GM12864 (cell line): ENCODE measurements at regions not wholly inside any gene's neighbourhood (a gene's known extent, or its start where the extent isn't known, plus 50 kb on each side); places are given as distances from the start of the nearest gene placed in this dataset.

Experiments
- DNase-seq: peaks from one replicate; pipeline ENCODE4 v3.0.0-alpha.2; 2011; ENCODE audit warnings: low read depth
- H3K4me3 ChIP-seq: 2 replicates; pipeline ENCODE4 v1.5.1; 2011; ENCODE audit warnings: mild to moderate bottlenecking, low read depth, low read length, control low read depth
- CTCF ChIP-seq: IDR thresholded peaks from 2 replicates; pipeline ENCODE4 v1.5.1; 2011; ENCODE audit warnings: low read depth, mild to moderate bottlenecking, moderate library complexity, low read length, control low read depth, inconsistent platforms; ENCODE audit errors: missing control alignments

- H3K4me3 ChIP-seq, result no peak overlapping the region
- no peak for TF ChIP-seq CTCF
- no peak for DNase-seq
These were observed 146.3 kb upstream of the POU5F2 start for GRCh38 chr5:93887678-93888077.

- no peak for TF ChIP-seq CTCF
- H3K4me3 ChIP-seq, result no peak overlapping the region
- DNase-seq, result no peak
These were observed 145.5 kb upstream of the POU5F2 start for GRCh38 chr5:93886917-93887361.

- H3K4me3 ChIP-seq, result no peak overlapping the region
- TF ChIP-seq CTCF, result no peak
- DNase-seq, result no peak
These were observed 144.9 kb upstream of the POU5F2 start for GRCh38 chr5:93886098-93886806.

GRCh38 chr5:93884254-93884653 is 142.9 kb upstream of the POU5F2 start:
- no peak for TF ChIP-seq CTCF
- H3K4me3 ChIP-seq, result no peak overlapping the region
- DNase-seq, result no peak

GRCh38 chr5:93883459-93883858 is 142.1 kb upstream of the POU5F2 start:
- DNase-seq, result no peak
- TF ChIP-seq CTCF, result no peak
- H3K4me3 ChIP-seq, result no peak overlapping the region

GRCh38 chr5:93875693-93876092 is 134.3 kb upstream of the POU5F2 start:
- H3K4me3 ChIP-seq, result no peak overlapping the region
- DNase-seq, result no peak
- TF ChIP-seq CTCF, result no peak

- H3K4me3 ChIP-seq, result no peak overlapping the region
- TF ChIP-seq CTCF, result no peak
- DNase-seq, result no peak
These were observed 133.1 kb upstream of the POU5F2 start for GRCh38 chr5:93874491-93874890.
